ENCODE measurements at regions not wholly inside any gene's neighbourhood (a gene's known extent, or its start where the extent isn't known, plus 50 kb on each side); places are given as distances from the start of the nearest gene placed in this dataset.

GRCh38 chr7:34317039-34317438, 341.0 kb upstream of the NPSR1 start:
- DNase-seq (ENCODE audit: low read depth in 1 of 2, low spot score in 1 of 2): no peak
- Histone ChIP-seq H3K4me3 (replicated peaks; ENCODE audit: insufficient read depth, low read length) (no peak overlapping the region), H3K27me3 (ENCODE audit: insufficient read depth, poor library complexity, severe bottlenecking) (no peaks in the 10 kb centered on the region), H3K27ac (replicated peaks) (no peak overlapping the region)
- no peak for TF ChIP-seq CTCF (IDR thresholded peaks at IDR 0.05; ENCODE audit: insufficient read depth, low read length)
- no peak for TF ChIP-seq REST (IDR thresholded peaks at IDR 0.05; ENCODE audit: insufficient replicate concordance, low read depth)
- no peak for TF ChIP-seq POLR2AphosphoS5 (IDR thresholded peaks at IDR 0.05; ENCODE audit: low read depth)
- TF ChIP-seq GABPA (IDR thresholded peaks at IDR 0.05; ENCODE audit: low read depth): no peak
- no peak for TF ChIP-seq SPI1 (IDR thresholded peaks at IDR 0.05; ENCODE audit: borderline replicate concordance, low read depth)

- Histone ChIP-seq H3K27ac (replicated peaks) (no peak overlapping the region), H3K4me3 (replicated peaks; ENCODE audit: insufficient read depth, low read length) (no peak overlapping the region), H3K27me3 (ENCODE audit: insufficient read depth, poor library complexity, severe bottlenecking) (no peaks in the 10 kb centered on the region)
- TF ChIP-seq CTCF (IDR thresholded peaks at IDR 0.05; ENCODE audit: insufficient read depth, low read length) (no peak), SPI1 (IDR thresholded peaks at IDR 0.05; ENCODE audit: borderline replicate concordance, low read depth) (no peak), GABPA (IDR thresholded peaks at IDR 0.05; ENCODE audit: low read depth) (no peak), REST (IDR thresholded peaks at IDR 0.05; ENCODE audit: insufficient replicate concordance, low read depth) (no peak), POLR2AphosphoS5 (IDR thresholded peaks at IDR 0.05; ENCODE audit: low read depth) (no peak)
- no peak for DNase-seq (ENCODE audit: low read depth in 1 of 2, low spot score in 1 of 2)
Observed at GRCh38 chr7:34320412-34320811, 337.6 kb upstream of the NPSR1 start.

- no peak overlapping the region for H3K27ac ChIP-seq (replicated peaks)
- no peaks in the 10 kb centered on the region for H3K27me3 ChIP-seq (ENCODE audit: insufficient read depth, poor library complexity, severe bottlenecking)
- no peak for TF ChIP-seq GABPA (IDR thresholded peaks at IDR 0.05; ENCODE audit: low read depth)
- TF ChIP-seq CTCF (IDR thresholded peaks at IDR 0.05; ENCODE audit: insufficient read depth, low read length): peak; percentile 59
- DNase-seq (ENCODE audit: low read depth in 1 of 2, low spot score in 1 of 2): peak; percentile 1 to 29
- H3K4me3 ChIP-seq (replicated peaks; ENCODE audit: insufficient read depth, low read length): no peak overlapping the region
Observed at GRCh38 chr7:34320926-34321661, 336.9 kb upstream of the NPSR1 start.

- no peak overlapping the region for H3K4me3 ChIP-seq (replicated peaks; ENCODE audit: insufficient read depth, low read length)
- H3K27me3 ChIP-seq (ENCODE audit: insufficient read depth, poor library complexity, severe bottlenecking): no peaks in the 10 kb centered on the region
- TF ChIP-seq CTCF (IDR thresholded peaks at IDR 0.05; ENCODE audit: insufficient read depth, low read length) (no peak), GABPA (IDR thresholded peaks at IDR 0.05; ENCODE audit: low read depth) (no peak), SPI1 (IDR thresholded peaks at IDR 0.05; ENCODE audit: borderline replicate concordance, low read depth) (no peak), POLR2AphosphoS5 (IDR thresholded peaks at IDR 0.05; ENCODE audit: low read depth) (no peak), REST (IDR thresholded peaks at IDR 0.05; ENCODE audit: insufficient replicate concordance, low read depth) (no peak)
- no peak for DNase-seq (ENCODE audit: low read depth in 1 of 2, low spot score in 1 of 2)
- no peak overlapping the region for H3K27ac ChIP-seq (replicated peaks)
Observed at GRCh38 chr7:34322841-34323240, 335.2 kb upstream of the NPSR1 start.

Data from HL-60 (cell line).